ENCODE measurements at regions not wholly inside any gene's neighbourhood (a gene's known extent, or its start where the extent isn't known, plus 50 kb on each side); places are given as distances from the start of the nearest gene placed in this dataset.

- Mint-ChIP-seq H3K9me3 (peaks cover 2% of the 10 kb centered on the region), H3K4me3 (no peak overlapping the region), H3K4me1 (no peaks in the 10 kb centered on the region), H3K27ac (no peak overlapping the region), H3K27me3 (no peaks in the 10 kb centered on the region), H3K36me3 (ENCODE audit: low read depth) (no peaks in the 10 kb centered on the region)
- DNase-seq, result no peak
- no peak for TF ChIP-seq CTCF (IDR thresholded peaks at IDR 0.05)
- ChIA-PET POLR2A (no interaction called here), CTCF (no interaction called here)
- intact Hi-C loops (cut with micrococcal nuclease), result no loop called here
- no peak for ATAC-seq (ENCODE audit: low read depth)
Measured at GRCh38 chrX:69000877-69001276, 164.4 kb downstream of the PJA1 start.

GRCh38 chrX:68999931-69000330, 165.3 kb downstream of the PJA1 start:
- H3K9me3 Mint-ChIP-seq, result no peaks in the 10 kb centered on the region

GRCh38 chrX:68999356-68999755, 165.9 kb downstream of the PJA1 start:
- no peak for DNase-seq

More at GRCh38 chrX:68999931-69000330, 165.3 kb downstream of the PJA1 start:
- H3K27me3 Mint-ChIP-seq, result no peaks in the 10 kb centered on the region
- no peak for ATAC-seq (ENCODE audit: low read depth)
- no peak for DNase-seq
- no peak for TF ChIP-seq CTCF (IDR thresholded peaks at IDR 0.05)
- H3K4me1 Mint-ChIP-seq, result no peaks in the 10 kb centered on the region
- no peak overlapping the region for H3K27ac Mint-ChIP-seq
- H3K36me3 Mint-ChIP-seq (ENCODE audit: low read depth), result no peaks in the 10 kb centered on the region
- ChIA-PET CTCF (no interaction called here), POLR2A (no interaction called here)
- no peak overlapping the region for H3K4me3 Mint-ChIP-seq
- intact Hi-C loops (cut with micrococcal nuclease), result no loop called here

GRCh38 chrX:68998716-68999115, 166.5 kb downstream of the PJA1 start:
- POLR2A ChIA-PET, result no interaction called here
- H3K27me3 Mint-ChIP-seq, result no peaks in the 10 kb centered on the region
- ATAC-seq (ENCODE audit: low read depth) (no peak), DNase-seq (no peak)
- no peaks in the 10 kb centered on the region for H3K36me3 Mint-ChIP-seq (ENCODE audit: low read depth)
- H3K4me3 Mint-ChIP-seq, result no peak overlapping the region
- no peaks in the 10 kb centered on the region for H3K9me3 Mint-ChIP-seq
- H3K4me1 Mint-ChIP-seq, result no peaks in the 10 kb centered on the region
- no peak for TF ChIP-seq CTCF (IDR thresholded peaks at IDR 0.05)
- CTCF ChIA-PET, result no interaction called here
- intact Hi-C loops (cut with micrococcal nuclease), result no loop called here
- no peak overlapping the region for H3K27ac Mint-ChIP-seq

More at GRCh38 chrX:68999356-68999755, 165.9 kb downstream of the PJA1 start:
- H3K27ac Mint-ChIP-seq, result no peak overlapping the region
- no peaks in the 10 kb centered on the region for H3K27me3 Mint-ChIP-seq
- ChIA-PET POLR2A (no interaction called here), CTCF (no interaction called here)
- TF ChIP-seq CTCF (IDR thresholded peaks at IDR 0.05), result no peak
- no peaks in the 10 kb centered on the region for H3K9me3 Mint-ChIP-seq
- no peaks in the 10 kb centered on the region for H3K36me3 Mint-ChIP-seq (ENCODE audit: low read depth)
- H3K4me1 Mint-ChIP-seq, result no peaks in the 10 kb centered on the region
- intact Hi-C loops (cut with micrococcal nuclease), result no loop called here
- no peak for ATAC-seq (ENCODE audit: low read depth)
- no peak overlapping the region for H3K4me3 Mint-ChIP-seq

- no peak for TF ChIP-seq CTCF (IDR thresholded peaks at IDR 0.05)
- Mint-ChIP-seq H3K36me3 (ENCODE audit: low read depth) (no peaks in the 10 kb centered on the region), H3K27me3 (no peaks in the 10 kb centered on the region), H3K4me1 (no peaks in the 10 kb centered on the region), H3K27ac (no peak overlapping the region), H3K4me3 (no peak overlapping the region), H3K9me3 (no peaks in the 10 kb centered on the region)
- ATAC-seq (ENCODE audit: low read depth) (no peak), DNase-seq (no peak)
- ChIA-PET CTCF (no interaction called here), POLR2A (no interaction called here)
- intact Hi-C loops (cut with micrococcal nuclease), result no loop called here
Measured at GRCh38 chrX:68997911-68998310, 167.3 kb downstream of the PJA1 start.

Measured in activated B cell treated with CpG ODN at 0.5 μM for 24 hours (primary cell).